Panc1 (cell line): ENCODE measurements at regions not wholly inside any gene's neighbourhood (a gene's known extent, or its start where the extent isn't known, plus 50 kb on each side); places are given as distances from the start of the nearest gene placed in this dataset.

ENCODE experiments used
- CTCF ChIP-seq: fragments of 450-650 bp; IDR thresholded peaks from 2 replicates; pipeline ENCODE4 v1.5.1; 2017; ENCODE audit warnings: mild to moderate bottlenecking
- POLR2AphosphoS5 ChIP-seq: IDR thresholded peaks from 2 replicates; pipeline ENCODE4 v1.6.1; 2012; ENCODE audit warnings: mild to moderate bottlenecking, low read depth, low read length, moderate library complexity
- REST ChIP-seq, 2 experiments: IDR thresholded peaks; 2 replicates each; pipeline ENCODE4 v1.6.1; 2011 to 2012; ENCODE audit warnings: low read depth in 2 of 2, control low read depth in 1 of 2, low read length in 1 of 2, mild to moderate bottlenecking in 1 of 2, moderate library complexity in 1 of 2; ENCODE audit not compliant: insufficient read depth in 1 of 2
- SIN3A ChIP-seq: IDR thresholded peaks from 2 replicates; pipeline ENCODE4 v1.6.1; 2012; ENCODE audit warnings: low read depth, mild to moderate bottlenecking, low read length, moderate library complexity, borderline replicate concordance; ENCODE audit not compliant: insufficient read depth
- TCF7L2 ChIP-seq: IDR thresholded peaks from 2 replicates; pipeline ENCODE4 v1.6.1; 2011; ENCODE audit warnings: mild to moderate bottlenecking, low read depth, low read length, inconsistent platforms

GRCh38 chr13:34420702-34421346 is 521.2 kb upstream of the NBEA start:
- TF ChIP-seq CTCF (no peak), REST (IDR thresholded peaks at IDR 0.05; ENCODE audit: insufficient read depth in 1 of 2, low read depth in 2 of 2, low read length in 1 of 2) (no peak), POLR2AphosphoS5 (no peak), SIN3A (no peak), TCF7L2 (no peak)
